Bronchial epithelial cell (primary cell): ENCODE measurements at regions not wholly inside any gene's neighbourhood (a gene's known extent, or its start where the extent isn't known, plus 50 kb on each side); places are given as distances from the start of the nearest gene placed in this dataset.
"Not testable (repeated sequence)": the region's sequence is repeated elsewhere in the genome, so short reads cannot be mapped to it uniquely, and the experiment has no call there.

ENCODE experiments used
- DNase-seq: peaks from one replicate; pipeline ENCODE4 v3.0.0-alpha.2; 2010; ENCODE audit warnings: low read depth
- FAIRE-seq: peaks from 2 replicates; lab custom pipeline; 2011; peaks lifted over from hg19 to GRCh38; lab: Jason Lieb, UNC
- H3K27me3 ChIP-seq: 2 replicates; pipeline ENCODE4 v1.5.1; 2011; ENCODE audit warnings: low read length; ENCODE audit not compliant: control insufficient read depth, insufficient read depth
- H3K36me3 ChIP-seq: 2 replicates; pipeline ENCODE4 v1.5.1; 2011; ENCODE audit warnings: low read length; ENCODE audit not compliant: control insufficient read depth, insufficient read depth
- H3K4me3 ChIP-seq: 2 replicates; pipeline ENCODE4 v1.5.1; 2011; ENCODE audit warnings: mild to moderate bottlenecking, low read depth, low read length, control low read depth
- TF ChIP-seq, protein P1 (sequence below): IDR thresholded peaks from 2 replicates; pipeline ENCODE4 v1.5.1; 2011; ENCODE audit warnings: mild to moderate bottlenecking, moderate library complexity, low read length, control low read depth, inconsistent platforms; ENCODE audit not compliant: insufficient read depth, severe bottlenecking

DNA sequence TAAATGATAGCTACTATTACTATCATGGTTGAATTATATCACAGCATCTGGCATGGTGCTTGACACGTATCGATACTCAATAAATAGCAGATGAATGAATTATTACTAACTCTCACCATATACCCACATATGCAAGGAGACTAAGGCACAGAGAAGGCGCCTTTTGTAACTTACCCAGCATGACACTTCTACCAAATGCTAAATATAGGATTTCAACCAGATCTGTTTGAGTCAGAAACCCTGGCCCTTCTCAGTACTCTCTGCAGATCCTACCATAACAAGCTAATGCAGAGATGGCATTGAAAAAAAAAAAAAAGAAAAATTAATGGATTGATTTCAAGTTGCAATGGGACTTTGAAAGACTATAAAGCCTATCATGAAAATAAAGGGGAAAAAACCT is 219.5 kb downstream of the DHX15 start:
- Histone ChIP-seq H3K36me3 (no peaks in the 10 kb centered on the region), H3K4me3 (no peak overlapping the region), H3K27me3 (no peaks in the 10 kb centered on the region)
- TF ChIP-seq, protein P1, sequence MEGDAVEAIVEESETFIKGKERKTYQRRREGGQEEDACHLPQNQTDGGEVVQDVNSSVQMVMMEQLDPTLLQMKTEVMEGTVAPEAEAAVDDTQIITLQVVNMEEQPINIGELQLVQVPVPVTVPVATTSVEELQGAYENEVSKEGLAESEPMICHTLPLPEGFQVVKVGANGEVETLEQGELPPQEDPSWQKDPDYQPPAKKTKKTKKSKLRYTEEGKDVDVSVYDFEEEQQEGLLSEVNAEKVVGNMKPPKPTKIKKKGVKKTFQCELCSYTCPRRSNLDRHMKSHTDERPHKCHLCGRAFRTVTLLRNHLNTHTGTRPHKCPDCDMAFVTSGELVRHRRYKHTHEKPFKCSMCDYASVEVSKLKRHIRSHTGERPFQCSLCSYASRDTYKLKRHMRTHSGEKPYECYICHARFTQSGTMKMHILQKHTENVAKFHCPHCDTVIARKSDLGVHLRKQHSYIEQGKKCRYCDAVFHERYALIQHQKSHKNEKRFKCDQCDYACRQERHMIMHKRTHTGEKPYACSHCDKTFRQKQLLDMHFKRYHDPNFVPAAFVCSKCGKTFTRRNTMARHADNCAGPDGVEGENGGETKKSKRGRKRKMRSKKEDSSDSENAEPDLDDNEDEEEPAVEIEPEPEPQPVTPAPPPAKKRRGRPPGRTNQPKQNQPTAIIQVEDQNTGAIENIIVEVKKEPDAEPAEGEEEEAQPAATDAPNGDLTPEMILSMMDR: no peak
- no peak for FAIRE-seq
- DNase-seq: no peak

DNA sequence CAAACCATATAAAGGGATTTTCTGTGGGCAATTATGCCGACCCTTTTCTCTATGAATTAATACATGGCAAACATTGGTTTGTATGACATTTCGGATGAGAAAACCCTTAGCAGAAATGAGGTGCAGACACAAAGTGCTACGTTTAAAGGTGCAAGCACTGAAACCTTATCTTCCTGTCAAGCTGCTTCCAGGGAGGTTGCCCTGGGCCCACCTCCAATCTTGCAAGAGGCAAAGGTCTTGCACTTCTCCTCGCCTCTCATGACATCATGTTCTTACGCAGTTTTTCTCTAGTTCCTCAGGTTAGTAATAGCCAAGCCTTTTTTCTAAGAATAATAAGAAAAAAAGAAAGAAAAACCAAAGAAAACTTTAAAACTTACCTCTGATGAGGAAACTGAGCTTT is 220.1 kb downstream of the DHX15 start:
- DNase-seq: no peak
- H3K4me3 ChIP-seq: no peak overlapping the region
- TF ChIP-seq, protein P1: no peak
- no peaks in the 10 kb centered on the region for H3K36me3 ChIP-seq
- no peak for FAIRE-seq
- no peaks in the 10 kb centered on the region for H3K27me3 ChIP-seq

DNA sequence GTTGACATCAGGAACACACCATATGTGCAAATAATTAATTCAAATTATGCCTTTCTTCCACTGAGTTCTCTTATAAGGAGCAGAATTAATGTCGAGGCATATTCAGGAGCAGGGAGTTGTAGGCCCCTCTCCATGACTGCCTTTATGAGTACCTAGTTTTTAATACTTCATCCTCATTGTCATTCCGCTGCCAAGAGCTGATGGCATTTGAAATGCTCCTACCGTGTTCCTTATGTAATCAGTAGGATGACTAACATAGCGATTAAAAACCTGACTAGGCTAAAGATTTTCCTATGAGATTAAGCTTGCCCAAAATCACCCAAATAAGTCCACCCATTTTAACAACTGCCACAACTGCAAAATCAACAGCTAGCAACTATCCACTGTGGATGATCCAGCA is 220.6 kb downstream of the DHX15 start:
- H3K36me3 ChIP-seq: no peaks in the 10 kb centered on the region
- no peak overlapping the region for H3K4me3 ChIP-seq
- no peak for FAIRE-seq
- H3K27me3 ChIP-seq: no peaks in the 10 kb centered on the region
- no peak for DNase-seq
- TF ChIP-seq, protein P1: no peak

DNA sequence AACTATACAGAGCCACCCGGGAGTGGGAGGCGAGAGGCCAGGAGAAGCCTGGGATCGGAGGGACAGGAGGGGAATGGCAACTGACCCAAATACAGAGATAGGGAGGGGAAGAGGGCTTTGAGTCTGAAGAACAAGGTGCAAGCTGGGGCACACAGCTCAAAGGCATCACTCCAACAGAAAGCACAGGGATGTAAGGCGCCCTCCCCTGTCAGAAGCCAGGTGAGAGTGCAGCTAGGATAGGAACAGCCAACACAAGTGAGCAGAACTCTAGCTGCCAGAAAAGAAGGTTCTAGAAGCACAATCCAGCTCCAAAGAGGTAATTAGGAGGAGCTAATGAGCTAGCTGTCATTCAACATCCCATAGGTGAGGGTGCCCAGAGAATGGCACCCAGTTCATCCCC is 232.2 kb downstream of the DHX15 start:
- Histone ChIP-seq H3K4me3 (no peak overlapping the region), H3K27me3 (no peaks in the 10 kb centered on the region), H3K36me3 (no peaks in the 10 kb centered on the region)
- no peak for DNase-seq
- TF ChIP-seq, protein P1: no peak
- no peak for FAIRE-seq

DNA sequence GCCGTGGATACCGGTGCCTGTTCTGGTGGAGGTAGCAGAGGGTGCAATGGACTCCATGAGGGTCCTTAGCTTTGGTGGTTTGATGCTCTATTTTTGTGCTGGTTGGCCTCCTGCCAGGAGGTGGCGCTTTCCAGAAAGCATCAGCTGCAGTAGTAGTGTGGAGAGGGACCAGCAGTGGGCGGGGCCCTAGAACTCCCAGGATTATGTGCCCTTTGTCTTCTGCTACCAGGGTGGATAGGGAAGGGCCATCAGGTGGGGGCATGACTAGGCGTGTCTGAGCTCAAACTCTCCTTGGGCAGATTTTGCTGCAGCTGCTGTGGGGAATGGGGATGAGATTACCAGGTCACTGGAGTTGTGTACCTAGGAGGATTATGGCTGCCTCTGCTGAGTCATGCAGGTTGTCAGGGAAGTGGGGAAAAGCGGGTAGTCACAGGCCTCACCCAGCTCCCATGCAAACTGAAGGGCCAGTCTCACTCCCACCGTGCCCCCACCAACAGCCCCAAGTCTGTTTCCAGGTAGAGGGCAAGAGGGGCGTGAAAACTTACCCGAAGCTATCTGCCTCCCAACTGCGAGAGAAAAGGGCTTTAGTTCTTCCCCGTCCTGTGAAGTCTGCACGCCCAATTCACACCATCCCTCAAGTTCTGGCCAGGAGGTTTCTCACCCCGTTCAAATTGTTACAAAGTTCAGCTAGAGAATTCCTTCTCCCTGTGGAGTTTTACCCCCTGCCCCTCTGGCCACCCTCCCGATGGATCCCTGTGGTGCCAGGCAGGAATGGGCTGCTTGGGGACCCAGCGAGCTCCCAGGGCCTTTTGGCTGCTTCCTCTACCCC is 235.0 kb downstream of the DHX15 start:
- H3K27me3 ChIP-seq, H3K4me3 ChIP-seq, H3K36me3 ChIP-seq, FAIRE-seq: not testable (repeated sequence)
- peak; percentile 29 for DNase-seq

DNA sequence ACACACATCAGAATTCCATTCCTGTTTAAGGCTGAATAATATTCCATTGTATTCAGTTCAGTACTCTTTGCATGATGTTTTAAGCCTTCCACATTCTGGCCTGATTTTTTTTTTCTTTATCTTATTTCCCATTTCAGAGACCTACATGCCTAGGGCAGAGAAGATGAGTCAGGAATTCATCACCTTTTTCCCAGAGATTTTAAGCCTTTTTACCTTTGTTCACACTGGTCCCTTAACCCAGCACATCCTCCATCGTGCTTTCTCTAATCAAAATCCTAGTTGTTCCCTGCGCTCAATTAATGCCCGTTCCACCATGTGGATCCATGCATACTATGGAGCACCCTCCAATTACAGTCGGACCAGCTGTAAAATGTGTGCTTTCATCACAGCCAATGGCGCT is 245.1 kb downstream of the DHX15 start:
- TF ChIP-seq, protein P1: no peak
- Histone ChIP-seq H3K36me3 (no peaks in the 10 kb centered on the region), H3K4me3 (no peak overlapping the region), H3K27me3 (no peaks in the 10 kb centered on the region)
- no peak for DNase-seq
- no peak for FAIRE-seq
